GM19351 (cell line): ENCODE measurements at regions not wholly inside any gene's neighbourhood (a gene's known extent, or its start where the extent isn't known, plus 50 kb on each side); places are given as distances from the start of the nearest gene placed in this dataset.
A peak's percentile ranks its signal among the peaks of the same experiment; 100 is the strongest.

Experiments
- ATAC-seq: cut with Tn5 transposase; IDR thresholded peaks from one replicate; pipeline ENCODE4 v1.9.1; 2021; ENCODE audit warnings: mild to moderate bottlenecking, moderate library complexity; ENCODE audit not compliant: unreplicated experiment

GRCh38 chr13:33509642-33510229, 224.2 kb upstream of the STARD13 start:
- ATAC-seq = no peak

DNA sequence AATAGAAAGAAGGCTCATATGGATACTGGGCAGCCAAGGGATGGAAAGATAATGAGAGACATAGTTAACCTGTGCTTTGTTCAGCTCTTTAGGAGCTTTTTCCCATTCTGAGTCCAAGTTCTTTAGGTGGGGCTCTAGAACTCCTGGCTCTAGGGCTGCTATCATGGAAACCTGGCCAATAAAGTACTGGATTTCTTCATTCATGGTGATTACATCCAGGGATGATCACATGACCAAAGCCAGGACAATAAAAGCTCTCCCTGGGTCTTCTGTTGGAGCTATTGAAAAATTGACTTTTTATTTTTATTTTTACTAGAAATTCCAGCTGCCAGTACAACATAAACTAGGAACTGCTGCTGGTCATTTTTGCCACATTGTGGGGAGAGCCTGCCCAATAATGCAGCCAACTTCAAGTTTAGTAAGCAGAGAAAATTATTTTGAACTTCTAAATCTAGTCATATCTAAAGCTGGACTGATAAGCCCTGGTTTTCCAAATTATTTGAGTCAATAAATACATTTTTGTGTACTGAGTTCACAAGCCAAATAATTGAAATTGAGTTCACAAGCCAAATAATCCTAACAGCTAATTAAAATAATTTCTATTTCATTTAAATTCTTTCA, 224.9 kb upstream of the STARD13 start:
- ATAC-seq = no peak

- ATAC-seq = no peak
Measured at GRCh38 chr13:33512880-33513554, 227.5 kb upstream of the STARD13 start.

DNA sequence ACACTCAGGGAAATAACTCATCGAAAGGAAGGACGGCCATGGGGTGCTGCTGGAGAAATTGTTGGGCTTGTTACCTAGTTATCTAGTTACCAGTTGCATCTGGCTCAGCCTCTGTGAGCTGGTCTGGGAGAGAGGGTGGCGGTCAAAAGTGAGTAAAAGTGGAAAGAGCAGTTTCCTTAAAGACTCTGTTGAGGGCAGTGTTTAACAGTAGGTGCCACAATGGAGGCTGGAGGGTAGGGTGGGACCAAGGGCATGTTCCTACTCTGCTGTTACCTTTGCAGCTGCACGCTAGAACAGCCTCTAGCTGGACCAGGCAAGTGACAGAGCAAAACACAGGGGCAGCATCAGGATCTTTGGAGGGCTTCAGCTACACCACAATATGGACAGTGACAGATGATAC, 228.8 kb upstream of the STARD13 start:
- ATAC-seq = no peak

GRCh38 chr13:33515146-33515545, 229.6 kb upstream of the STARD13 start:
- ATAC-seq = no peak

DNA sequence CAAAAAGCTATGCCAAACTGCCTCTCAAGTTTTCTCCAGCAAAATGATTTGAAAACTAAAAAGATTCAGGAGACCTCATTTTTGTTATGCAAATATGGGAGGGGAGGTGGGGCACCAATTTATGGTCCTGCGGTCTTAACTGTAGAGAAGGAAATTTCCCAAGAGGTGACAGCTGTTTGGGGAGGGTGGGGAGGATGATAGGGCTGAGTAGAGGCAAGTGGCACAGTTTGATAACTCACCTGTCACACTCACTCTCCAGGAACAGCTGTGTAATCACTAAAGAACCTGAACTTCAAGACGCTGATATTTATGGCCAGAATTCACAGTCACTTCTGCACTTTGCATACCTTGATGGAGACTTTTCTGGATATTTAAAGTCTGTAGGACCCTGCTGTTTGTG, 232.9 kb upstream of the STARD13 start:
- no peak for ATAC-seq

- no peak for ATAC-seq
Measured at GRCh38 chr13:33519561-33520467, 234.3 kb upstream of the STARD13 start.

GRCh38 chr13:33520468-33520839, 234.9 kb upstream of the STARD13 start:
- ATAC-seq = no peak

DNA sequence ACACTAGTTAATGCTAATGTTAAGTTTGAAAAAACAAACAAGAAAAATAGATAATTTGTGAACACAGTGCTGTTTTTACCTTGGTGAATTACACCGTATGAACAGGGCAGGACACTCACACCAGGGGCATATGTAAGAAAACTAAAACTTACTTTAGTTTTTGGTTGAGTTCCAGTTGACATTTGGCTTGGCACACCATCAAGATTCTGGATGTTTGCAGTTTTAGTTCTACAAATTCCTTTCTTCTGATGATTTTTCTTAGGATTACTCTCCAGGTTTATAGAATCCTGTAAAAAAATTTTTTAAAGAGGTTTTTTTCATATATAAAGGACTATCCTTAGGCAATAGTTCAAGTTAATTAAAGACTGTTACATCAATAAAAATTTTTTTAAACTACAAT, 238.5 kb upstream of the STARD13 start:
- ATAC-seq = no peak

DNA sequence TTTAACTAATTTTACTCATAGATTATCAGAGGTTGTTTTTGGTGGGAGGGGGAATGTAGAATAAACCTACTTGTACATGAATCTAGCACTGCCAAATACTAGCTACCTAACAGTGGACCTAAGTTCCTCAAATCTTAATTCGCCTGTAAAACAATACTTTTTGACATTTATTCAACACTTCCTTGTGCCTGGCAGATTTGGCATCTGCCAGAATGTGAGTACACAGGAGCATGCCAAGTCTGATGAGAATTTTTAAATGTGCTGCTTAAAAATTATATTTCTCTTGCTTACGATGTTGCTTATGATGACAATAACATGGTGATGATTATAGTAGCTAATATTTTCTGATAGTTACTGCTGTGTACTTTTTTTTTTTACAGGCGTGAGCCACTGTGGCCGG, 240.2 kb upstream of the STARD13 start:
- ATAC-seq = no peak

DNA sequence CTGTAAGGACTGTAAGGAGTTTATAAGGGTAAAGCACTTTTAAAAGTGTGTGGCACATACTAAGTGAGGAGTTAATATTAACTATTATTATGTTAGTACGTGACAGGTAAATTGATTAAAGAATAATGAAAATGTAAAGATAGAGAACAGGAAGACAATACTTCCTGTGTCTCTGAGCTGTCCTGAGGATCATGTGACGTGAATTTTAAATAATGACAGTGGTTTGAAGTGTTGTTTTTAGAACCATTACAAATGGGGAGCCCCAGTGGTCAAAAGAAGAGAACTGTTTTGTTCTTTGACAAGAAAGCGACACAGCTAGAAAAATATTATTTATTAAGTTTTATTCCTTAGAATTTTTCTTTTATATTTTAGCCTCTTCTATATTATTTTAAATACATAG, 241.2 kb upstream of the STARD13 start:
- ATAC-seq = no peak

- ATAC-seq = no peak
Measured at GRCh38 chr13:33528896-33529295, 243.3 kb upstream of the STARD13 start.

DNA sequence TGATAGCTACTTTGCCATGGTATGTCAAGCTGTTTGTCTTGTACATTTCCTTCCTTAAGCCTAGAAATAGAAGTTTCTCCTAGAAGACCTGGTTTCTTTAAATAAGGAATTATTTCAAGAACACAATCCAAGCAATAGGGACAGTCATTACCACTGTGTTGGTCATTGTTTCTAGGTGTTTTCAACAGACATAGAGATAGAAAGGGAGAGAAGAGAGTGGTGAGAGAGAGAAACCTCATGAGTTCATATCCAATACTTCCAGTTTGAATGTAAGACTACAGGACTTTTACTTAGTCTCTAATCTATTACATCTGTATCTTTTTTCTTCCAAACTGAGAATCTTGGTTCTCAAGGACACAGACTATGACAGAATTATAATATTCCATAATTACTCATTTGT, 245.9 kb upstream of the STARD13 start:
- ATAC-seq = no peak

DNA sequence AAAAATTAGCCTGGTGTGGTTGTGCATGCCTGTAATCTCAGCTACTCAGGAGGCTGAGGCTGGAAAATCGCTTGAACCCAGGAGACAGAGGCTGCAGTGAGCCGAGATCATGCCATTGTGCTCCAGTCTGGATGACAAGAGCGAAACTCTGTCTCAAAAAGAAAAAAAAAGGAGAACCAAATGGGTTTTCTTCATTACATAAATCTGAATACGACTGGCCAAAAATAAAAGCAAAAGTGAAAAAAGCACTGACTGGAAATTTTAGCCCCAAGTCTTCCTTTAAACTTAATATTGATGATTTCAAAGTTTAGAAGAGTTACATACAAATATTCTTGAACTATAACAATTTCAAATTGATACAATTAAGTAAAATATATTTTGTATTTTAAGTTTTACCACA, 249.5 kb upstream of the STARD13 start:
- ATAC-seq = no peak

- ATAC-seq = no peak
Measured at GRCh38 chr13:33536601-33537000, 251.0 kb upstream of the STARD13 start.

- ATAC-seq = no peak
Measured at GRCh38 chr13:33537026-33537425, 251.5 kb upstream of the STARD13 start.

DNA sequence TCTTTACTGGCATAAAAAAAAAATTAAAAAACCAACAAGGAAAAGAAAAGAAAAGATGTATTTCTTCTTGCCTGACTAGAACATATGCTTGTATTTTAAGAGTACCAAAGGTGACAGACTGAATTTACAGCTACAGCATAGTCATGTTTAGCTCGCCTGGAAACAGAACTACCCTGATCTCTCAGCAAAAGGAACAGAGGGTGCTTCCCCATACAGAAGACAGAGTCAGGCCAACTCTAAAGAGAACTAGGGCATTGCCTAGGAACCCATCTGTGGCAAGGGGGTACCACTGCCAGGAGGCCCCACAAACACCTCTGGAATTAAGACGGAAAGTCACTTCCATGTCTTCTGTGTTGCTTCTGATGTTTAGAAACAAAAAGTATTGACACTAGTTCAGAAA, 252.1 kb upstream of the STARD13 start:
- ATAC-seq = no peak

DNA sequence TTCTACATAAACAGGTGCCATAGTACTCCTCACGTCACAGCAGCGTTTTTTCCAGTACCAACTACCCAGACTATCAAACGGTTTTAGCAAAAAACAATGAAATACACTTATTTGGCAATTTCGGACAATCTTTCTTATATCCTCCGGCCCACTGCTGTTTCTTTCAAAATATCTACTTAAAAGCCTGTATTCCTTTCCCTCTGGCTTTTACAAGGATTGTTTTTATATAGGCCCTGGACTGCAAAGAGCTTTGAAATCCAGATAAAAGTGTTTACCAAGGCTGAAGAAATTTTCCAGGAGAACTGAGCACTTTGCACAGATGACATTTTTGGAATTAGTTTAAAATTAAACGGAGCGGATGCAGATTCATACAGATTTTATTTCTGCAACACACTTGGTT, 255.9 kb upstream of the STARD13 start:
- ATAC-seq = no peak

GRCh38 chr13:33541962-33542308, 256.4 kb upstream of the STARD13 start:
- no peak for ATAC-seq

DNA sequence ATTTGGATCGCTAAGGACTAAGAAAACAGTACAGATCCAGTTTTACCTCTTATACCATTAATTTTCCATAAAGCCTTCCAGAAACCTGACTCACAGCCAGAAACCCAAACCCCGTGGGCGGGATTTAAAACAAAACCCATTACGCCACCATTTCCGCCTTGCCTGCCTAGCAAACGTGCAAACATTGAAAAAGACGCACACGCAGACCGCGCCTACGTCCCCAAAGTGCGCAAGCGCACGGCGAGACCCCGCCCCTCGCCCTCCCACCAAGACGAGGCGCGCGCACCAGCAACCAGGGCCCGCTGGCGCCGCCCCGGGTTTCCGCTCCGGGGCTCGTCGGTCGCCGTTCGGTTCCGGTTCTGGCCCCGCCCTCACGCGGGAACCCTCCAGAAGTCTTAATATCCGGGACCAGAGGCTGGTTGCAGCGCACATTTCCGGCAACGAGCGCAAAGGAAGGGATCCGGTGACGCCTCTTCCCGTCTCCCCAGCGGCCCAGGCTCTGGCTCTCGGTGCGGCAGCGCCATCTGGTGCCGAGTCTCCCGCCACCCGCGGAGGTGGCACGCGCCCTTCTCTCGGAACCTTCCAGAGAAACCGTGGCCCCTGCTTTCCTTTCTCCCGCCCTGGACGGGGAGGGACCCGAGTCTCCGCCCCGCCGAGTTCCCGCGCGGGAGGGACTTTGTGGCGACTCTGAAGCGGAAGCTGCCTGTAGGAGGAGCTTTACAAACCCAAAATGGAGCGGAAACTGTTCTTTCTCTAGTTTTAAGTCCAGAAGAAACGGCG, 256.9 kb upstream of the STARD13 start:
- peak; percentile 73 for ATAC-seq

DNA sequence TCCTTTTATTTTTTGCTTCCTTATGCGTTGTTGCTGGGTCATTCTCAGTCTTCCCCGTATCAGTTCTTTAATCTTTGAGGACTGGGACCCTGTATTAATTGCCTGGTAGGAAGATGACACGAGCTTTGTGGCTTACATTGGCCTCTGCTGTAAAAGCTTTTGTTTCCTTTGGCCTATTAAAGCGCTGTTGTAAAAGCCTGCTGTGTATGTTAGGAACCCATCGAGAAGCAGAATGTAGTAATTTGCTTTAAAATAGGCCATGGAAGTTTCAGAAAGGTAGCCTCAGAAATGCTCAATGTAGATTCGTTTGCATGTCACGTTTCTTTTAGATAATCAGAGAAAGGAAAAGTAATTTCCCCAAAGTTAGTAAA, 257.5 kb upstream of the STARD13 start:
- peak; percentile 9 for ATAC-seq
